Keratinocyte (primary cell): ENCODE measurements at regions not wholly inside any gene's neighbourhood (a gene's known extent, or its start where the extent isn't known, plus 50 kb on each side); places are given as distances from the start of the nearest gene placed in this dataset.

Experiments
- DNase-seq: peaks from one replicate; pipeline ENCODE4 v3.0.0-alpha.2; 2011; ENCODE audit warnings: low read depth, missing footprints, low spot score
- FAIRE-seq: peaks from 2 replicates; lab custom pipeline; 2011; peaks lifted over from hg19 to GRCh38; lab: Jason Lieb, UNC
- H2AFZ ChIP-seq: 2 replicates; pipeline ENCODE4 v1.6.0; 2012; ENCODE audit warnings: low read length, control low read depth, inconsistent platforms; ENCODE audit not compliant: control insufficient read depth
- H3K27ac ChIP-seq: 2 replicates; pipeline ENCODE4 v1.5.1; 2011; ENCODE audit warnings: low read length; ENCODE audit not compliant: control insufficient read depth, insufficient read depth
- H3K27me3 ChIP-seq: 3 replicates; pipeline ENCODE4 v1.6.0; 2011; ENCODE audit warnings: low read length; ENCODE audit not compliant: control insufficient read depth, insufficient read depth; ENCODE audit errors: extremely low read depth
- H3K36me3 ChIP-seq, 2 experiments: 2 replicates in 1 of 2; 3 replicates in 1 of 2; pipeline ENCODE4 v1.5.1; 2011; ENCODE audit warnings: low read length in 2 of 2, mild to moderate bottlenecking in 1 of 2; ENCODE audit not compliant: control insufficient read depth in 2 of 2, insufficient read depth in 2 of 2; ENCODE audit errors: extremely low read depth in 1 of 2
- H3K4me1 ChIP-seq: 3 replicates; pipeline ENCODE4 v1.5.1; 2011; ENCODE audit warnings: low read length; ENCODE audit not compliant: control insufficient read depth, insufficient read depth; ENCODE audit errors: extremely low read depth
- H3K4me2 ChIP-seq: 3 replicates; pipeline ENCODE4 v1.6.0; 2011; ENCODE audit warnings: low read depth, low read length; ENCODE audit not compliant: control insufficient read depth, insufficient read depth; ENCODE audit errors: extremely low read depth
- H3K4me3 ChIP-seq, 3 experiments: fragments of 200-600 bp in 1 of 3; sonication (generic) in 1 of 3; 2 replicates in 2 of 3; 3 replicates in 1 of 3; pipeline ENCODE4 v1.5.1; 2011 to 2016; ENCODE audit warnings: low read length in 3 of 3, mild to moderate bottlenecking in 3 of 3, control low read depth in 2 of 3, inconsistent platforms in 1 of 3, low read depth in 1 of 3, mixed read lengths in 1 of 3, mixed run types in 1 of 3, moderate library complexity in 1 of 3; ENCODE audit not compliant: control insufficient read depth in 2 of 3, insufficient read depth in 2 of 3; ENCODE audit errors: extremely low read depth in 1 of 3
- H3K79me2 ChIP-seq: 2 replicates; pipeline ENCODE4 v1.6.0; 2012; ENCODE audit warnings: low read length; ENCODE audit not compliant: control insufficient read depth, insufficient read depth
- H3K9ac ChIP-seq: 3 replicates; pipeline ENCODE4 v1.6.0; 2011; ENCODE audit warnings: low read length; ENCODE audit not compliant: control insufficient read depth, insufficient read depth; ENCODE audit errors: extremely low read depth
- H3K9me1 ChIP-seq: 3 replicates; pipeline ENCODE4 v1.6.0; 2011; ENCODE audit warnings: low read length; ENCODE audit not compliant: control insufficient read depth, insufficient read depth; ENCODE audit errors: extremely low read depth
- H3K9me3 ChIP-seq: 2 replicates; pipeline ENCODE4 v1.5.1; 2012; ENCODE audit warnings: low read depth, low read length; ENCODE audit not compliant: control insufficient read depth
- H4K20me1 ChIP-seq: 3 replicates; pipeline ENCODE4 v1.6.0; 2011; ENCODE audit warnings: low read length; ENCODE audit not compliant: control insufficient read depth, insufficient read depth; ENCODE audit errors: extremely low read depth
- CTCF ChIP-seq, 3 experiments: IDR thresholded peaks in 1 of 3; conservative IDR thresholded peaks in 1 of 3; optimal IDR thresholded peaks in 1 of 3; 2 replicates in 2 of 3; 3 replicates in 1 of 3; pipeline versions ENCODE3 to v1.5.1; 2011; ENCODE audit warnings: low read length in 3 of 3, mild to moderate bottlenecking in 3 of 3, moderate library complexity in 2 of 3, control low read depth in 1 of 3, inconsistent platforms in 1 of 3; ENCODE audit not compliant: insufficient read depth in 2 of 3; ENCODE audit errors: extremely low read depth in 1 of 3
- EZH2 ChIP-seq: IDR thresholded peaks from one replicate; pipeline ENCODE4 v1.6.1; 2012; ENCODE audit warnings: inconsistent platforms, mild to moderate bottlenecking, low read length, moderate library complexity
- dilution Hi-C: fragments of 300-500 bp; cut with MboI; formaldehyde crosslinking; loops from one replicate; pipeline ENCODE4 v1.7.0; 2020; ENCODE audit warnings: low sequenced_read_pairs; ENCODE audit not compliant: extremely low pct_ligation_motif_present

DNA sequence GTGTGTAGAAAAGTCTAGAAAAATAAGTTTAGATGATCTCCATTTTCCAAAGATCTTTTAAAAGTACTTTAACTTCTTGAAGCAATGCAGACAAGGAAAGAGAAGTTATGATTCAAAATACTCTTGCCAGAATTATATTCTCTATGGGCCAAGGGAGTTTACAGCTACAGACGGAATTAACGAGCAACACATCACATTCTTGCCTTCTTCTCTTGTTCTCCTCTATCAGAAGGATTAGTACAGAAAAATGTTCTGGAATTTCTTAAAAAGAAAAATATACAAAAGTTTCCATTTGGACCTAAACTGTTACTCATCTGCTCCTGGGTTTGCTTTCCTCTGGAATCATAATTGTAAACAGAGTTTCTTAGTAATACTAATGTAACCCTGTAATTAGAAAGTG, 284.7 kb upstream of the HSF2 start:
- Histone ChIP-seq H3K9ac (no peak overlapping the region), H3K79me2 (no peaks in the 10 kb centered on the region), H4K20me1 (no peaks in the 10 kb centered on the region), H2AFZ (no peak overlapping the region), H3K27ac (no peak overlapping the region), H3K9me1 (no peaks in the 10 kb centered on the region), H3K9me3 (no peaks in the 10 kb centered on the region), H3K4me3 (no peak overlapping the region), H3K27me3 (no peaks in the 10 kb centered on the region), H3K4me1 (no peaks in the 10 kb centered on the region), H3K36me3 (no peaks in the 10 kb centered on the region), H3K4me2 (no peak overlapping the region)
- TF ChIP-seq CTCF (optimal IDR thresholded peaks at IDR 0.05 in 1 of 3, IDR thresholded peaks at IDR 0.05 in 1 of 3, conservative IDR thresholded peaks at IDR 0.05 in 1 of 3; ENCODE audit: extremely low read depth in 1 of 3, insufficient read depth in 2 of 3, low read length in 3 of 3) = no peak
- no peak for TF ChIP-seq EZH2
- FAIRE-seq (no peak), DNase-seq (no peak)
- dilution Hi-C loops = no loop called here

GRCh38 chr6:122116119-122116834, 283.2 kb upstream of the HSF2 start:
- Histone ChIP-seq H3K9ac (no peak overlapping the region), H3K27me3 (no peaks in the 10 kb centered on the region), H3K9me1 (no peaks in the 10 kb centered on the region), H3K79me2 (no peaks in the 10 kb centered on the region), H3K4me2 (no peak overlapping the region), H3K9me3 (no peaks in the 10 kb centered on the region), H3K36me3 (no peaks in the 10 kb centered on the region), H3K4me3 (no peak overlapping the region), H2AFZ (no peak overlapping the region), H4K20me1 (no peaks in the 10 kb centered on the region), H3K4me1 (no peaks in the 10 kb centered on the region), H3K27ac (no peak overlapping the region)
- dilution Hi-C loops = no loop called here
- TF ChIP-seq CTCF (optimal IDR thresholded peaks at IDR 0.05 in 1 of 3, IDR thresholded peaks at IDR 0.05 in 1 of 3, conservative IDR thresholded peaks at IDR 0.05 in 1 of 3; ENCODE audit: extremely low read depth in 1 of 3, insufficient read depth in 2 of 3, low read length in 3 of 3) (no peak), EZH2 (no peak)
- DNase-seq (no peak), FAIRE-seq (no peak)
